ENCODE measurements at regions not wholly inside any gene's neighbourhood (a gene's known extent, or its start where the extent isn't known, plus 50 kb on each side); places are given as distances from the start of the nearest gene placed in this dataset.

DNA sequence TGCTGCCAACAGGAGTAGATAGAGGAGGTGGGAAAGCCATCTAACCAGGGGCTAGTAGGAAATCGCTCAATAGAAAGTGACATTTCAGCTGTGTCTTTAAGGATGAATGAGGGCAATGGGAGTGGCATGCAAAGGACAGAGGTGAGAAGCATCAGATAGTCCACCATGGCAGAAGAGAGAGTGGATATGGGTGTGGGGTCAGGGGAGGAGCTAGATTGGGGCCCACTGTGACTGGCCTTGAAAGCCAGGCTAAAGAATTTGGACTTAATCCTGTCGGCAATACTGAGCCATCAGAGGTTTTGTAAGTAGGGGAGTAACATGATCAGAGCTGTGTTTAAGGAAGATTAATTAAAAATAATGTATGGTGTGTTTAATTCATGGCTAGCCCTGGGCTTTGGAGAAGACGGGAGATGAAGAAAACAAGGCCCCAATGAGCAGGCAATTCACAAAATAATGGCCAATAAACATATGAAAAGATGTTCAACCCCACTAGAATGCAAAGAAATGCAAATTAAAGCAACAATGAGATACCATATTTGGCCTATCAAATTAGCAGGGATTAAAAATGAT is 98.1 kb upstream of the PJA1 start:
- DNase-seq: no peak

DNA sequence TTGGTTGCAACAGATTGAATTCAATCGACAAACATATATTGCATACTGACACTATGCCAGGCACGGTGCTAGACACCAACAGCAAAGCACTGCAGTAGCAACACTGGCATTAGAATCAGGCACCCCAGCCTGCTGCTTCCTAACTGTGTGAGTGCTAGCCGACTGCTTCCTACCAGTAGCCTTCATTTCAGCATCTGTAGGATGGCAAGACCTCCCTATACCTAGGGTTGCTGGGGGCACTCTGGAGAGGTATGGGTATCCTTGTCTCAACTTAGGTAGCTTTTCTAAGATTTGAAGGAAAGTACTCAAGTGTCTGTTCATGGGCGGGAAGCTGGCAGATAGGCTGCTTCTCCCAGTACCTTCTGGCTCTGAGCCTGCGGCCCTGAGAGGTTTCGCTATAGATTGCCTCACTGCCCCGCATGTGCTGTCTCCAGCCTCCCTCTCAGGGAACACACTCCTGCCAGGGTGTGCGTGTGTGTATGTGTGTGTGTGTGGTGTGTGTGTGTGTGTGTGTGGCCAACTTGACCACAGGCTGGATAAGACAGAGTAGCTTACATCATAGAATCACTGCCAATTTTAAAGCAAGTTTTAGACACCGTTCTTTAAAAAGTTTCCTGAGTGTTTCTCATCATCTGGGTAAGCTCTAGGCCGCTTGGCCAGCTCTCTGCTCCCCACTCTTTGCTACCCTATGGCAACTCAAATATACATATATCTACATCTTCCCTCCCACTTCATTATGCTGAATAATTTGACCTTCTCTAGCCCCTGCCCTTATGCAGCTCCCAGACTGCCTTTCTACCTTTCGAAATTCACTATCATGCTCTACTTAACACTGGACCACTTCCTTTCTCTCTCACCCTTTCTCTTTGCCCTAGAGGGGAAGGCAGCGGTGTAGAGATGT is 97.0 kb upstream of the PJA1 start:
- DNase-seq: no peak

DNA sequence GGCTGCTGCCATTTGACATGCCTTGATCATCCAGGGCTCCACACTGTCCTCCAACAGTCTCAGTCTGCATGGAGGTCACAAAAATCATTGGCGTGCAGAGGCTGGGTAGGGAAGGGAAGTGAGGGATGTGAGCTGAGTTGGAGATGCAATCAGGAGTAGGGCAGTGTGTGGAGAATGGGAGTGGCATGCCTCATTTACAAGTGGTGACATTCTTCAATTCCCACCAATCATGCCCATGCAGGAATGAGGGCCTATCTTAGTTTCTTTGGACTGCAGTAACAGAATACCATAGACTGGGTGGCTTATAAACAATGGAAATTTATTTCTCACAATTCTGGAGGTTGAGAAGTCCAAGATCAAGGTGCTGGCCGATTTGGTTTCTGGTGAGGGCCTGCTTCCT is 94.9 kb upstream of the PJA1 start:
- no peak for DNase-seq

DNA sequence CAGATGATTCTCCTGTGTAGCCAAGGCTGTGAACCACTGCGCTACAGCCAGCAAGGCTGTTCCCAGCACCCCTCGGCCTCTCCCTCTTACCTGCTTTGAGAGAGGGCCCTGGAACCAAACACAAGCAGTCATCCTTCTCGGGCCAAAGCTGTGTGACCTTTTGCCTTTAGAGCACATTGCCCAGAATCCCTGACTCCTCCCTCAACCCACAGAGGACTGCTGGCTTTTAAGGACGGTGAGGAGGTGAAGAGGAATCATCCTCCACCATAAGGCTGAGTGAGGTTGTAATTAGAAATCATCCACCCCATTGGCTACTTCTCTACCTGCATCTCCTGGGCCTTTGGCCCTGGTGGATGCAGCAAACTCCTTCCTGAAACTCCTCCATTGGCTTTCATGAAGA is 93.6 kb upstream of the PJA1 start:
- no peak for DNase-seq

DNA sequence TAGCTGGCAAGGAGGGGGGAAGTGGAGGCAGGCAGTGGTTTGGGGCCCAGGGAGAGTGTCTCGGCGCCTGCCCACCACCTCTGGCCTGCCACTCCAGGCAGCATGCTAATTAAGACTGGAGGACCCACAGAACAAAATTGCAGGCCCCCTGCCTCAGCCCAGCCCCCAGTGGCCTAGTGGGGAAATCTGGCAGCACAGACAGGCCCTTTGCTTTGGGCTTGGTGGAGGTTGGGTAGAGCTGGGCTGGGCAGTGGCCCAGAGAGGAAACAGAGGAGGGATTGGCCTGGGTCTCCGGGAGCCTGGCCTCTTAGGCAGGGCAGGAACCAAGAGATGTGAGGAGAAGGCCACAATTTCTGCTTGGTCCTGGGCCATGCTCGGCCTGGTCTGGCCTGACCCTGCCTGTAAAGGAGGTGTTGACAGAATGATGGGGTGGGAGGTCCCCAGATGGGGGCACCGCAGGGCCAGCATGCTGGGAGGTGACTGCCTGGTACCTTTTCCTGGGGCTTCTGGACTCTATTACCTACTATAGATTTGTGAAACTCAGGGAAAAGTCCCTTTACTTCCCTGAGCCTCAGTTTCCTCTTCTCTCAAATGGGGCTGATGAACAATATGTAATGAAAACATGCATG is 92.4 kb upstream of the PJA1 start:
- no peak for DNase-seq

DNA sequence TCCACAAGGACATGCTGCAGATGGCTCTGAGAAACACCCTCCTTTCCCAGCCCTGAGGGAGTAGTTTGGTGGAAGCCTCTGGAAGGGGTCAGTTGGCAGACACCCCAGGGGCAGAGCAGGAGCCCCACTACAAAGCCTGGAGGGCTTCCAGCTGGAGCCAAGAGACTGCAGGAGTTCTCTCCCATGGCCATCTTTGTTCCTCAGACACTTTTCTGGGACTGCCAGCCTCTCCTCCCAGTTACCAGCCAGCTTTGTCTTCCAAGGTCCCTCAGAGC is 91.0 kb upstream of the PJA1 start:
- no peak for DNase-seq

DNA sequence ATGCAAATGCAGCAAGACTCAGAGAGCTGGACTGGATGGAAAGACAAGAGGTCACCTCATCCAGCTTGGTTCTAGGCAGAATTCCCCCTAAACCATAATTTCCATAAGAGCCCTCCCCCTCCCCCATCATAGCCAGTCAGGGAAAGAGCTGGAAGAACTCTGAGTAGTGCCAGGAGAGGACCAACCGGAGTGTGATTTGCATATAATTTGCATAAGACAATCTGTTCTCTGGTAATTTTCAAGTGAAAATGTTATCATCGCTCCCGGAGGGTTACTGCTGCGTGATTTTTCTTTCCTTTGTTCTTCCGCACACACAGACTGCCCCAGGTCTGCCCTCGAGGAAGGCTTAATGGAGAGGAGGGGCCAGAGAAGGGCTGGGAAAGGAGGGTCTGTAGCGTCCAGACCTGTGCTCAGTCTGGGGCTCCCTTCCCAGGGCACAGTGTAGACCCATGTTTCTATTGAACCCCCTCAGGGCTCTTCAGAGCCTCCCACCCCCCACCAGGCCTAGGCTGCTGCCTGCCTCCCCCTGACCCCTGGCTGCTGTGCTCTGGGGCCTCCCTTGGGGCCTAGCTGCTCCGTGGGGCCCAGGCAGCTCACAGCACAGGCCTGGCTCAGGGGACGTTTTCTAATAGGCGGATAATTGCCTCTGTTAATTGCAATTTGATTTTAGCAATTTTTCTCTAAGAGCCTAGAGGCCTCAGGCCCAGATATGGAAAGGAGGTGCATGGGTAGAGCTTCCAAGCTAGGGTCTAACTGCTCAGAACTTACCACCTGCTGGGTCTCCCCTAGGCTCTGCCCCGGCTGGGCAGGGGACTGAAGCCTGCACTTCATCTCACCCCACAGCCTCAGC is 90.4 kb upstream of the PJA1 start:
- no peak for DNase-seq

DNA sequence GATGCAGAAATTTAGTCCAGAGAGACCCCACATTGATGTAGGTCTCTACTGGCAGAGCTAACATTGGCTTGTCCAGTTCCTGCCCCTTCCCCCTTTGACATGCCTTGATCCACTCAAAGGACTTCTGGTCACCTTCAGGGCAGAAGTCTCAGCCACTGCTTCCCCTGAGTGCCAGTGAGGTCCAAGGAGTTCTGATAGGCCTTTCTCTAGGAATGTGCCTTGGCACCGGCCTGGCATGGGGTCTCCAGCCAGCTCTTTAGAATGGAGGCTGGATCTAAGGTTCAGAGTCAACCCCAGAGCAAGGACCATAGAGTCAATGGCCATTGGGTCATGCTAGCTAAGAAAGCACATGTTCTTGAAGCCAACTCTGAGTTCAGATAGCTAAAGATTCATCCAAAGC is 88.6 kb upstream of the PJA1 start:
- DNase-seq: no peak

DNA sequence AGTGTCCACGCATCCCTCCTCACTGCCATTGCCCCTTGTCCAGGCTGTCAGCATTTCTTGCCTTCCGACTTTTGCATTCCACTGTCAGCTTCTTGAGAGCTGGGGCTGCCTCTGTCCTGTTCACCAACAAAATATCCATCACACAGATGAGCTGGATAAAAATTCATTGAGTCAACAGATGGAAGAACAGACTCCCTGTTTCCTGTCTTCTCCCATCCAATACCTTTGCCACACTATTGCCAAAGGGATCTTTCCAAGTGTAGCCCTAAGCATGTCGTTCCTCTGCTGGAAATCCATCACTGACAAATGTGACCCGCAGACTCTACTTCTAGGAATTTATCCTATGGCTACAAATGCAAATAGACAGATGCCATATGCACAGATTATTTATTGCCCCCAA is 78.0 kb upstream of the PJA1 start:
- DNase-seq: no peak

DNA sequence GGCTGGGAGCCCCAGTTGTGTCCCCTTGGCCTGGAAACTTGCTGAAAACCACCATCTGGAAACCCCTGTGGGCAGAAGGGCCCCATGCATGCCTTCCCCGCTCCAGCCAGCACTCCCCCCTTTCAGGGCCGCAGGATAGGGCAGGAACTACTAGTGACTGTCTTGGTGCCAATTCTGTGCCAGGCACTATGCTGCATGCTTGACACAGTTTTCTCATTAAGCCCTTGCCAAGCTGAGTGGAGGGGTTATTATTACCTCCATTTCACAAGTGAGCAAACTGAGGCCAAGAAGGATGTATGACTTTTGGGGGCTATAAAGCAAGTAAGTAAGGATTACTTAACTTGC is 73.6 kb upstream of the PJA1 start:
- DNase-seq: no peak

DNA sequence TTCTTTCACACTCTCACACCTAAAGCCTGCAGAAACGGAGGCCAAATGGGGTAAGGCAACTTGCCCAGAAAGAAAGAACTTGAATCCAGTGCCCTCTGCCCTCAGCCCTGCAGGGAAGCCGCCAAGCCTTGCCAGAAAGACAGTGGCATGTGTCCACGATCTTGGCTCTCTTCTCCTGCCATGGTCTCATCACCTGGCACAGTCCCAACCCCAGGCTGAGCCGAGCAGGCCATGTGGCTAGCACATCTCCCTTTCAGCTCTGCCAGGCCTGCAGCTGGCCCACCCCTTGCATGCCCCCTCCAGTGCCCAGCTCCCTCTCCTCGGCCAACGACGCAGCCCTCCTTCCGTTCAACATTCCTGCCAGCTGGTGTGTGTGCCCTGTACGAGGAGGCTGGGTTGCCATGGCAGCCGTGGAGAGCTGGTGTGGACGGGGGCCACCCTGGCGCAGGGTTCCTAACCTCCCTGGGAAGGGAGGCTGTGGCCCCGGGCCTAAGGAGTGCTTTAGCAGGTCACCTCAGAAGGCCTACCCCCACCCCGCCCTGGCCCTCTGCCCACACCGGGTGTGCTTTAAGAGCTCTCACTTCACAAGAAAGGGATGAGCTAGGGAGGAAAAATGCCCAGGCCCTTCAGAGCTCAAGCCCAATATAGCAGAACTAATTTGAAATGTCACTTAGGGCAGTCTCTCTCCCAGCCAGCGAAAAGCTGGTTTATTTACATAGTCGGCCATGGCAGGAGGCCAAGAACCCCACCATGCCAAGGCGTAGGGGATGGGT is 73.0 kb upstream of the PJA1 start:
- no peak for DNase-seq

DNA sequence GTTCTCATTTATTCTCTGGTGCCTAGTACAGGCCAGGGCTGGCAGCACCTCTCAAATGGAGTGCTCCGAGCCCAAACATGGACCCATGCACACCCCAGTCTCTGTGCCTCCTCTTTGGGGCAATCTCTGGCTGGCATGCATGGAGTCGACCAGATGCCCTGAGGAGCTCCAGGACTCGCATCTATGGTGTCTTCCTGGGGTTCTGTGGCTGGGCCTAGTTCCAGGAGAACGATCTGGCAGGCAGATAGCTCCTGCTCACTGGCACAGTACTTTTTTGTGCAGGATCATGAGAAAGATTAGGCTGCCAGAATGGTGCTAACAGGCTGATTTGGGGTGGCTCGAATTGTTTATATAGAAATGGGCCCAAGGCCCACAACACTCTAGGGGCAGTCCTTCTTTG is 72.0 kb upstream of the PJA1 start:
- DNase-seq: no peak

DNA sequence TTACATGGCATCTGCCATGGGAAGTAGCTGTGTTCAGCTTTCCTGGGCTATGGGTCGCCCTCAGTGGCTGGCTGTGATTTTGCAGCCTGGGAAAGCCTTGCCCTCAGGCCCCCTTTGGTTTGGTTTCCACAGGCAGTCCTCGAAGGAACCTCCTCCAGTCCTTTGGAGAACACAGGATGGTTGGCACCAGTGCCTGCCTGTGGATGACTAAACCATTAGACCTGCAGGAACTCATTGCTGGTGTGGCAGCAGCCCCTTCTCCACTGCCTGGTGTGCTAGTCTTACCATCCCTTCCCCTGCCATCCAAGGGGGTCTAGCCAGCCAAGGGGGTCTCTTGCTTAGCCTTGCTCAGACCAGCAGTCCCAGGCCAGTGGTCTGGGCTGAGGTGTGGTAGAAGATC is 71.4 kb upstream of the PJA1 start:
- DNase-seq: no peak

DNA sequence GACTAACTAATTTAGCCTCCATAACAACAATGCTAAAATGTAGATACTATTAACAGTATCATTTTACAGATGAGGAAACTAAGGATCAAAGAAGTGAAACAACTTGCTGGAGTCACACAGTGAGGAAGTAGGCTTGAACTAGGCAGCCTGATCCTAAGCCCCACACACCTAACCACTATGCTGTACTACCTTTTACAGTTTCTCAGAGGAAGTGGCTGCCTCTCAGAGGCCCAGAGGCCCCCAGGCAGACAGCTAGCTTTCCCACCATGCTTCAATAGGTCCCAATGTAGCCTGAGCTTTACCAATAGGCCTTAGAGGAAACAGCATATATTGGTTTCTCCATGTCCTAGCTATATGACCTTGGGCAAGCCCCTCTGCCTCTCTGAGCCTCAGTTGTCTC is 69.4 kb upstream of the PJA1 start:
- DNase-seq: no peak

DNA sequence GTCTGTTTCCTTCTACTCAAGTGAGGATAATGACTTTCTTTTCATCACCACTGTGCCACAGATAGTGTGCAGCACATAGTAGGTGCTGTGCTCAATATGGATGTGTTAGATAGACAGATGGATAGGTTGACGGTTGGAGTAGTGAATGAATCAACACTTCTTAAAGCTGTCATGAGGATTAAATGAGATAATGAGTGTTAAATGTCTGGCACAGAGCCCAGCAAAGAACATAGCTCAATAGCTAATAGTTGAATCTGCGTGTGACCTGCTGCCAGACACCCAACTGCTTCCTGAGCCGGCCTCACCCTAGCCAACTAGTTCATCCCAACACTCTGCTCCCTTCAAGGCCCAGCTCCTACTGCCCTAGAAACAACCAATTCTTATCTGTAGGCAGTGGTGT is 67.7 kb upstream of the PJA1 start:
- no peak for DNase-seq

DNA sequence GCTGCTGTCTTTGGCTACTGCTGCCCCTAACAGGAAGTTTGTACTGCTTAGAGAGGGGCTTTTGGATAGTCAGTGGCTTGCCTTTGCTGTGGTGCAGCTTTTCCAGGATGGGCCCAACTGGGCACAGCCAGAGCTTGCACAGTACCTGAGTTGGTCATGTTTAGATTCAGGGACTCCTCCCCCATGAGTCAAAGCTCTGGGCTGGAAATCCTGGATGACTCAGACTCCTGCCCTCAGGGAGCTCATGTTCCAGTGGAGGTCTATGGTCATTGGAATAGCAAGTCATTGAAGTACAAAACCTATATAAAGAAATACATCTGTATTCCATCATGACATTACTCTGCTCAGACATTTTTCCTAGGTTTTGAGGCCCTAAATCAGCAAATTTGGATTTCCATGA is 66.7 kb upstream of the PJA1 start:
- DNase-seq: no peak

DNA sequence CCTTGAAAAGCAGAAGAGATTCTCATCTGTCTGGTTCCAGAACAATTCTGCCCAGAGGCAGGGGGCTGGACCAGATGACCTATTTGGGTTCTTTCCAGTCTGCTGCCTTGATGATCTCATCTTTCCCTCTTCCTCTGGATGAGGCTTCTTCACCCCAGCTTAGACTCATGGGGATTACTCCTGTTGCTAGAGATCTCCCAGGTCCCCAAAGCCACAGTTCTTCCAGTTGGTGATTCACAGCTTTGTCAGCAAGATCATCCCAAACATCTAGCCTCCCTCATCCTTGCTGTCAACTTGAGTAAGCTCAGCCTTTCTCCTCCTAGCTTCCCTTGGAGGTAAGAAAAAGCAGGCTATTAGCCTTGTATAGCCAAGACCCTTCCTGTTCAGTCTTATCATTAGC is 64.2 kb upstream of the PJA1 start:
- DNase-seq: no peak

DNA sequence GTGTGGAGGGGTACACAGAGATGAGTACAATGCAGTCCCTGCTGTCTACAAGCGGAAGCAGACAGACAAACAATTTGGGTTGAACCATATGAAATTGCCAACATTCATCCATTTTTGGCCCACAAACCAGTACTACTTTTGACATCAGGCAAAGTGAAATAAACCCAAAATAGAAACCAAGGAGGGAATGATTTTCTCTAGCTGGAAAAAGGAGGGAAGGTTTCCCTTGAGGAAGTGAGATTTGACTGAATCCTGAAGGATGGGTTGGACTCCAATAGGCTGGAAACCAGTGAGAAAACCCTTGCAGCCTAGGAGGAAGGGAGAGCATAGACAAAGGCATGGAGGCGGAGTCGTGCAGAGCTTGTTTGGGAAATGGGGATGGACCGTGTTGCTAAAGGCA is 63.5 kb upstream of the PJA1 start:
- DNase-seq: no peak

DNA sequence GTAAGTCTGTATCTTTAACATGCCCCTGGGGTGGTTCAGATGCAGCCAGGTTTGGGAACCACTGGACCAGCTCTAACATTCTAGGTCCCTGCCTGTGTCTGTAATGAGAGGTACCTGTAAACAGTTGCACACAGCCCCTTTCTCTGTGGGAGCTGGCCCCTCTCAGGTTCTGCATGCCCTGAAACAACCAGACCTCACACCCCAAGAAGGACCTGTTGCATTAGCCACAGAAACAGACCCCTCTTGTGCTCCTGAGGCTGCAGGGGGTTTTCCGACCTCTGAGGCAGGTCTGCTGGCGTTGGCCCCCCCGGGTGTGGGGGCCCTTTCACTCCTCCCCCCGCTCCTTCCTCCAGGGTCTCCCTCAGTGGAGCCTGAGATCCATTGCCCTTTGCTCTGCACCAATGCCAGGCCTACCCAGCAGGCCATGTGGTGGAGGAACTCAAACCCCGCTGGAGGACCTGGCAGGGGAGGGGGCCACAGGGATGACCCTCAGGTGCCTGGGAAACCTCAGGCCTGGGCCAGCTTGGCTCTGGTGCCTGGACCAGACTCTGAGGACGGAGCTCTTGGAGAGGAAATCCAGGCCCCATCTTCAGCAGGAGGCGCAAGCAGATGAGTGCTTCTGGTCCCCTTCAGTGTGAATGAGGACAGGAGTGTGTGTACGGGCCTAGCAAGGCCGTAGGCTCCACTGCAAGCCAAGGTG is 61.4 kb upstream of the PJA1 start:
- no peak for DNase-seq

DNA sequence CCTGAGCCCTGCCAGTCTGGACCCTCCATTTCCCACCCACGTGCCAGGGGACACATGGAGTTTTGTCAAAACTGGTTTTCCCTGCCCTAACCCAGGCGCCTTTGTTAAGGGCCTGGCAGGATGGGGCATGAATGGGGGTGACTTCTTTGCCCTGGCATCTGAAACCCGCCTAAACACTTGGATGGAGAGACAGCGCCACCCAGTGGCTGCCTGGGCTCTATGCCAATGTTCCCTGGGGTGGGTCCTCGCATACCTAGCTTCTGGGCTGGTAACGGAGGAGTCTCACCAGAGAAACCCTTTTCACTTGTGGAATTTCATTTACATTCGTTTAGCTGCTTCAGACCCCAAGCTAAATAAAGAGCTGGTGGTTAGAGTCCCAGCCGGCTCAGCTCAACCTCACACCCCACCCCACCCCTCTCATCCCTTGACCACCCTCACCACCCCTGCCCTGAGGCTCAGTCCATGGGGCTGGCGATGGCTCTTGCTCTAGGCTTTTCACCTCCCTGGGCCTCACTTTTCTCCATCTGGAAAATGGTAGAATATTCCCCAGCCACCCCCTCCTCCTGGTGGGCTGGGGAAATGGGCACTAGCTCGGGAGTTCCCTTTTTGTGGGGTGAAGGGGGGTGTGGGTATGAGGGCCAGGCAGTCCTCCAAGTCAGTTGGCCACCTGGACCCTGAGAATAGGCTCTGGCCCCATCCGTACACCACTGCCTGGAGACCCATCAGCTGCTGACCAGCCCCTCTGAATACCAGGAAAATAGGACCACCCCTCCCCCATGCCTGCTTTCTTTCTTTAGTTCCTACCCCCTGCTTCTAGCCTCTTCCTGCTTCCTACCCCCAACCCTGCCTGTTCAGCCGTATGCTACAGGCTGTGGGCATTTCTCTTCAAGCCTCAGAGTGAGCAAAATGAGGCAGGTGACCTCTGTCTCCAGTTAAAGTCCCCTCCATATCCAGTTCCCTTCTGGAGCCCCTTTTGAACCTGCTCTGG is 57.1 kb upstream of the PJA1 start:
- DNase-seq: peak; percentile 68

Data from suppressor macrophage treated with lipopolysaccharide for 4 hours (primary cell).